ENCODE measurements at regions not wholly inside any gene's neighbourhood (a gene's known extent, or its start where the extent isn't known, plus 50 kb on each side); places are given as distances from the start of the nearest gene placed in this dataset.

- H3K27me3 ChIP-seq (ENCODE audit: insufficient read depth) = no peaks in the 10 kb centered on the region
- no peak overlapping the region for H2AFZ ChIP-seq (ENCODE audit: low read depth)
- H3K4me2 ChIP-seq = no peak overlapping the region
- ChIA-PET CTCF (no interaction called here), POLR2A (no interaction called here)
- H3F3A ChIP-seq (replicated peaks; ENCODE audit: insufficient read depth) = no peaks in the 10 kb centered on the region
- H3K9me2 ChIP-seq = no peaks in the 10 kb centered on the region
- no peaks in the 10 kb centered on the region for H4K20me1 ChIP-seq (ENCODE audit: insufficient read depth)
- WGBS (ENCODE audit: low lambda C conversion rate) = 0% methylated on average over 1 of the region's 1 CpG
- no peak overlapping the region for H3K27ac ChIP-seq (ENCODE audit: low read depth in 2 of 2, low read length in 1 of 2)
- DNase-seq = no peak
- no peaks in the 10 kb centered on the region for H3K36me3 ChIP-seq (replicated peaks in 1 of 2; ENCODE audit: control insufficient read depth in 1 of 2, insufficient read depth in 2 of 2, low read length in 1 of 2)
- no peaks in the 10 kb centered on the region for H3K79me2 ChIP-seq (ENCODE audit: insufficient read depth)
- no peaks in the 10 kb centered on the region for H3K9me3 ChIP-seq
- no peak overlapping the region for H3K9ac ChIP-seq
- TF ChIP-seq, protein P1, sequence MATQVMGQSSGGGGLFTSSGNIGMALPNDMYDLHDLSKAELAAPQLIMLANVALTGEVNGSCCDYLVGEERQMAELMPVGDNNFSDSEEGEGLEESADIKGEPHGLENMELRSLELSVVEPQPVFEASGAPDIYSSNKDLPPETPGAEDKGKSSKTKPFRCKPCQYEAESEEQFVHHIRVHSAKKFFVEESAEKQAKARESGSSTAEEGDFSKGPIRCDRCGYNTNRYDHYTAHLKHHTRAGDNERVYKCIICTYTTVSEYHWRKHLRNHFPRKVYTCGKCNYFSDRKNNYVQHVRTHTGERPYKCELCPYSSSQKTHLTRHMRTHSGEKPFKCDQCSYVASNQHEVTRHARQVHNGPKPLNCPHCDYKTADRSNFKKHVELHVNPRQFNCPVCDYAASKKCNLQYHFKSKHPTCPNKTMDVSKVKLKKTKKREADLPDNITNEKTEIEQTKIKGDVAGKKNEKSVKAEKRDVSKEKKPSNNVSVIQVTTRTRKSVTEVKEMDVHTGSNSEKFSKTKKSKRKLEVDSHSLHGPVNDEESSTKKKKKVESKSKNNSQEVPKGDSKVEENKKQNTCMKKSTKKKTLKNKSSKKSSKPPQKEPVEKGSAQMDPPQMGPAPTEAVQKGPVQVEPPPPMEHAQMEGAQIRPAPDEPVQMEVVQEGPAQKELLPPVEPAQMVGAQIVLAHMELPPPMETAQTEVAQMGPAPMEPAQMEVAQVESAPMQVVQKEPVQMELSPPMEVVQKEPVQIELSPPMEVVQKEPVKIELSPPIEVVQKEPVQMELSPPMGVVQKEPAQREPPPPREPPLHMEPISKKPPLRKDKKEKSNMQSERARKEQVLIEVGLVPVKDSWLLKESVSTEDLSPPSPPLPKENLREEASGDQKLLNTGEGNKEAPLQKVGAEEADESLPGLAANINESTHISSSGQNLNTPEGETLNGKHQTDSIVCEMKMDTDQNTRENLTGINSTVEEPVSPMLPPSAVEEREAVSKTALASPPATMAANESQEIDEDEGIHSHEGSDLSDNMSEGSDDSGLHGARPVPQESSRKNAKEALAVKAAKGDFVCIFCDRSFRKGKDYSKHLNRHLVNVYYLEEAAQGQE (IDR thresholded peaks at IDR 0.05; ENCODE audit: low read depth, low read length) = no peak
- TF ChIP-seq FOSL2 (IDR thresholded peaks at IDR 0.05; ENCODE audit: borderline replicate concordance, low read depth) = no peak
- TF ChIP-seq, protein P2, sequence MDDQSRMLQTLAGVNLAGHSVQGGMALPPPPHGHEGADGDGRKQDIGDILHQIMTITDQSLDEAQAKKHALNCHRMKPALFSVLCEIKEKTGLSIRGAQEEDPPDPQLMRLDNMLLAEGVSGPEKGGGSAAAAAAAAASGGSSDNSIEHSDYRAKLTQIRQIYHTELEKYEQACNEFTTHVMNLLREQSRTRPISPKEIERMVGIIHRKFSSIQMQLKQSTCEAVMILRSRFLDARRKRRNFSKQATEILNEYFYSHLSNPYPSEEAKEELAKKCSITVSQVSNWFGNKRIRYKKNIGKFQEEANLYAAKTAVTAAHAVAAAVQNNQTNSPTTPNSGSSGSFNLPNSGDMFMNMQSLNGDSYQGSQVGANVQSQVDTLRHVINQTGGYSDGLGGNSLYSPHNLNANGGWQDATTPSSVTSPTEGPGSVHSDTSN (IDR thresholded peaks at IDR 0.05) = no peak
- TF ChIP-seq, protein P3, sequence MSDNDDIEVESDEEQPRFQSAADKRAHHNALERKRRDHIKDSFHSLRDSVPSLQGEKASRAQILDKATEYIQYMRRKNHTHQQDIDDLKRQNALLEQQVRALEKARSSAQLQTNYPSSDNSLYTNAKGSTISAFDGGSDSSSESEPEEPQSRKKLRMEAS (IDR thresholded peaks at IDR 0.05; ENCODE audit: low read depth) = no peak
- TF ChIP-seq SMC3 (IDR thresholded peaks at IDR 0.05; ENCODE audit: low read depth, low read length) = no peak
- TF ChIP-seq YY1 (IDR thresholded peaks at IDR 0.05; ENCODE audit: low read depth) = no peak
- TF ChIP-seq CHD2 (IDR thresholded peaks at IDR 0.05; ENCODE audit: low read length, partially characterized antibody) = no peak
- no peak for TF ChIP-seq EP300 (IDR thresholded peaks at IDR 0.05; ENCODE audit: borderline replicate concordance in 1 of 2, low read depth in 1 of 2, low read length in 1 of 2)
- no peak for TF ChIP-seq FOXM1 (IDR thresholded peaks at IDR 0.05; ENCODE audit: low read depth)
- TF ChIP-seq RXRA (IDR thresholded peaks at IDR 0.05; ENCODE audit: borderline replicate concordance, low read depth) = no peak
- TF ChIP-seq GABPA (IDR thresholded peaks at IDR 0.05; ENCODE audit: low read depth) = no peak
- TF ChIP-seq USF1 (IDR thresholded peaks at IDR 0.05; ENCODE audit: borderline replicate concordance, low read depth) = no peak
- H3K4me3 ChIP-seq (ENCODE audit: low read depth in 2 of 2, low read length in 1 of 2) = no peak overlapping the region
- H3K4me1 ChIP-seq (ENCODE audit: control insufficient read depth in 1 of 2, insufficient read depth in 2 of 2, low read depth in 1 of 2, low read length in 1 of 2) = no peaks in the 10 kb centered on the region
Measured at GRCh38 chr14:48005986-48006385, 330.6 kb upstream of the MDGA2 start.

DNA sequence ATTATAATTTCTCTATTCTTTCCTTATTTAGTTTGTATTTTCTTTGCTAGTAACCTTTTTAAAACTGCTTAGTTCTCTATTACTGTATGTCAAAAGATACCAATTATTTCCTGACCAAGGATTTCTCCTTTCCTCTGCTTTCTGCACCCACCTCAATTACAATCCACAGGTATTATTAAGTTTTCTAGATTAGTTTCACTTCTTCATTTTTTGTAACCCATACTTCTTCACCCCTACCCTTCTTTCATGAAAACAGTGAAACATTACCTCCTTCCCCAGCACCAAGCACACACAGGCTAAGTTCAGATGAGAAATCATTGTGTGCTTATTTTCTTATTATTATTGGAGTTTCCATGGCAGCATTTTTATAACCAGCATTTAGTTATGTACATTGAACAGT is 318.5 kb upstream of the MDGA2 start:
- Histone ChIP-seq H3K4me2 (no peak overlapping the region), H3K79me2 (ENCODE audit: insufficient read depth) (no peaks in the 10 kb centered on the region), H4K20me1 (ENCODE audit: insufficient read depth) (no peaks in the 10 kb centered on the region), H3K36me3 (replicated peaks in 1 of 2; ENCODE audit: control insufficient read depth in 1 of 2, insufficient read depth in 2 of 2, low read length in 1 of 2) (no peaks in the 10 kb centered on the region), H3K9me2 (no peaks in the 10 kb centered on the region), H3K27ac (ENCODE audit: low read depth in 2 of 2, low read length in 1 of 2) (no peak overlapping the region), H3K27me3 (ENCODE audit: insufficient read depth) (no peaks in the 10 kb centered on the region), H3K4me3 (ENCODE audit: low read depth in 2 of 2, low read length in 1 of 2) (no peak overlapping the region), H3K9ac (no peak overlapping the region), H3F3A (replicated peaks; ENCODE audit: insufficient read depth) (no peaks in the 10 kb centered on the region), H2AFZ (ENCODE audit: low read depth) (no peak overlapping the region), H3K4me1 (ENCODE audit: control insufficient read depth in 1 of 2, insufficient read depth in 2 of 2, low read depth in 1 of 2, low read length in 1 of 2) (no peaks in the 10 kb centered on the region), H3K9me3 (no peaks in the 10 kb centered on the region)
- CTCF ChIA-PET = no interaction called here
- DNase-seq = no peak
- TF ChIP-seq, protein P4, sequence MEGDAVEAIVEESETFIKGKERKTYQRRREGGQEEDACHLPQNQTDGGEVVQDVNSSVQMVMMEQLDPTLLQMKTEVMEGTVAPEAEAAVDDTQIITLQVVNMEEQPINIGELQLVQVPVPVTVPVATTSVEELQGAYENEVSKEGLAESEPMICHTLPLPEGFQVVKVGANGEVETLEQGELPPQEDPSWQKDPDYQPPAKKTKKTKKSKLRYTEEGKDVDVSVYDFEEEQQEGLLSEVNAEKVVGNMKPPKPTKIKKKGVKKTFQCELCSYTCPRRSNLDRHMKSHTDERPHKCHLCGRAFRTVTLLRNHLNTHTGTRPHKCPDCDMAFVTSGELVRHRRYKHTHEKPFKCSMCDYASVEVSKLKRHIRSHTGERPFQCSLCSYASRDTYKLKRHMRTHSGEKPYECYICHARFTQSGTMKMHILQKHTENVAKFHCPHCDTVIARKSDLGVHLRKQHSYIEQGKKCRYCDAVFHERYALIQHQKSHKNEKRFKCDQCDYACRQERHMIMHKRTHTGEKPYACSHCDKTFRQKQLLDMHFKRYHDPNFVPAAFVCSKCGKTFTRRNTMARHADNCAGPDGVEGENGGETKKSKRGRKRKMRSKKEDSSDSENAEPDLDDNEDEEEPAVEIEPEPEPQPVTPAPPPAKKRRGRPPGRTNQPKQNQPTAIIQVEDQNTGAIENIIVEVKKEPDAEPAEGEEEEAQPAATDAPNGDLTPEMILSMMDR (IDR thresholded peaks at IDR 0.05) = no peak
- no peak for TF ChIP-seq RFX5 (IDR thresholded peaks at IDR 0.05; ENCODE audit: low read length)
- no peak for TF ChIP-seq FOXM1 (IDR thresholded peaks at IDR 0.05; ENCODE audit: low read depth)
- no peak for TF ChIP-seq NRF1 (IDR thresholded peaks at IDR 0.05; ENCODE audit: low read depth, low read length)
- TF ChIP-seq MXI1 (IDR thresholded peaks at IDR 0.05; ENCODE audit: low read depth, low read length) = no peak
- TF ChIP-seq YY1 (IDR thresholded peaks at IDR 0.05; ENCODE audit: low read depth) = no peak
- TF ChIP-seq, protein P2 (IDR thresholded peaks at IDR 0.05) = no peak
- no peak for TF ChIP-seq CHD2 (IDR thresholded peaks at IDR 0.05; ENCODE audit: low read length, partially characterized antibody)
- no peak for TF ChIP-seq TAF1 (IDR thresholded peaks at IDR 0.05; ENCODE audit: borderline replicate concordance, low read depth, low read length)
- no peak for TF ChIP-seq EZH2phosphoT487 (IDR thresholded peaks at IDR 0.05; ENCODE audit: borderline replicate concordance, low read depth)
- no peak for TF ChIP-seq SMC3 (IDR thresholded peaks at IDR 0.05; ENCODE audit: low read depth, low read length)
- TF ChIP-seq ELF1 (IDR thresholded peaks at IDR 0.05) = no peak
- POLR2A ChIA-PET = no interaction called here

All from SK-N-SH (cell line).